HEK293 (cell line): ENCODE measurements at regions not wholly inside any gene's neighbourhood (a gene's known extent, or its start where the extent isn't known, plus 50 kb on each side); places are given as distances from the start of the nearest gene placed in this dataset.

ENCODE experiments used
- CTCF ChIA-PET: fragments of 350-600 bp; formaldehyde crosslinking; extraction: SDS; loops from one replicate; lab custom pipeline; 2021; ENCODE audit warnings: antibody characterized with exemption; lab: Yijun Ruan, JAX
- POLR2A ChIA-PET: fragments of 300-600 bp; formaldehyde crosslinking; extraction: SDS; loops from one replicate; lab custom pipeline; 2020; ENCODE audit warnings: antibody characterized with exemption, inconsistent platforms; lab: Yijun Ruan, JAX
- H3K27ac ChIP-seq: fragments of 200-500 bp; sonication (Bioruptor generic); 2 replicates; pipeline ENCODE4 v1.5.1; 2014; ENCODE audit warnings: low read depth, low read length, control low read depth, inconsistent platforms; ENCODE audit errors: extremely low read depth
- H3K36me3 ChIP-seq, 2 experiments: fragments of 200-500 bp in 1 of 2; sonication (Bioruptor generic) in 1 of 2; 1 replicate in 1 of 2; 2 replicates in 1 of 2; pipeline ENCODE4 v1.5.1; 2014 to 2017; ENCODE audit warnings: inconsistent platforms in 2 of 2, low read length in 2 of 2; ENCODE audit not compliant: control insufficient read depth in 2 of 2, insufficient read depth in 1 of 2
- H3K4me1 ChIP-seq: fragments of 200-500 bp; sonication (Bioruptor generic); 2 replicates; pipeline ENCODE4 v1.5.1; 2014; ENCODE audit warnings: mild to moderate bottlenecking, low read length, inconsistent platforms; ENCODE audit not compliant: control insufficient read depth, insufficient read depth
- H3K4me3 ChIP-seq: 2 replicates; pipeline ENCODE4 v1.5.1; 2011; ENCODE audit warnings: low read depth, mild to moderate bottlenecking, control low read depth, low read length, moderate library complexity
- H3K9me3 ChIP-seq: fragments of 200-500 bp; sonication (Bioruptor generic); 2 replicates; pipeline ENCODE4 v1.5.1; 2014; ENCODE audit warnings: low read depth, low read length, inconsistent platforms; ENCODE audit not compliant: control insufficient read depth, insufficient read depth
- GFI1B ChIP-seq: fragments of 450-650 bp; formaldehyde crosslinking; IDR thresholded peaks from 2 replicates; pipeline ENCODE4 v1.5.1; 2016; ENCODE audit warnings: missing biosample characterization, missing genetic modification characterization
- GLI2 ChIP-seq: fragments of 450-650 bp; formaldehyde crosslinking; IDR thresholded peaks from 2 replicates; pipeline ENCODE4; 2017; ENCODE audit warnings: missing biosample characterization, missing genetic modification characterization, low read depth, borderline replicate concordance
- KLF9 ChIP-seq: fragments of 450-650 bp; formaldehyde crosslinking; IDR thresholded peaks from 2 replicates; pipeline ENCODE4 v1.5.1; 2016; ENCODE audit warnings: missing biosample characterization, missing genetic modification characterization, low read depth
- SP3 ChIP-seq: fragments of 450-650 bp; formaldehyde crosslinking; IDR thresholded peaks from 2 replicates; pipeline ENCODE4 v1.5.1; 2016; ENCODE audit warnings: missing biosample characterization, missing genetic modification characterization
- TCF7L2 ChIP-seq: IDR thresholded peaks from 2 replicates; pipeline ENCODE4 v1.6.1; 2011; ENCODE audit warnings: low read depth, mild to moderate bottlenecking, inconsistent platforms, low read length, moderate library complexity, borderline replicate concordance
- YY1 ChIP-seq: fragments of 450-650 bp; formaldehyde crosslinking; IDR thresholded peaks from 2 replicates; pipeline ENCODE4 v1.5.1; 2018; ENCODE audit warnings: missing biosample characterization, missing genetic modification characterization
- ZBTB8A ChIP-seq: fragments of 450-650 bp; formaldehyde crosslinking; IDR thresholded peaks from 2 replicates; pipeline ENCODE4 v1.5.1; 2016; ENCODE audit warnings: missing biosample characterization, missing genetic modification characterization
- ZNF169 ChIP-seq: fragments of 450-650 bp; formaldehyde crosslinking; IDR thresholded peaks from 2 replicates; pipeline ENCODE4 v1.5.1; 2016; ENCODE audit warnings: missing biosample characterization, missing genetic modification characterization
- ZNF175 ChIP-seq: fragments of 450-650 bp; formaldehyde crosslinking; IDR thresholded peaks from 2 replicates; pipeline ENCODE4 v1.5.1; 2016; ENCODE audit warnings: missing biosample characterization, missing genetic modification characterization
- ZNF221 ChIP-seq: fragments of 450-650 bp; formaldehyde crosslinking; IDR thresholded peaks from 2 replicates; pipeline ENCODE4 v1.5.1; 2017; ENCODE audit warnings: missing biosample characterization, missing genetic modification characterization, borderline replicate concordance
- ZNF302 ChIP-seq: fragments of 450-650 bp; formaldehyde crosslinking; IDR thresholded peaks from 2 replicates; pipeline ENCODE4 v1.5.1; 2016; ENCODE audit warnings: missing biosample characterization, missing genetic modification characterization, low read depth
- ZNF324 ChIP-seq: fragments of 450-650 bp; formaldehyde crosslinking; IDR thresholded peaks from 2 replicates; pipeline ENCODE4 v1.5.1; 2016; ENCODE audit warnings: missing biosample characterization, missing genetic modification characterization
- ZNF350 ChIP-seq: fragments of 450-650 bp; formaldehyde crosslinking; IDR thresholded peaks from 2 replicates; pipeline ENCODE4 v1.5.0; 2017; ENCODE audit warnings: missing biosample characterization, mild to moderate bottlenecking, missing genetic modification characterization
- ZNF48 ChIP-seq: fragments of 450-650 bp; formaldehyde crosslinking; IDR thresholded peaks from 2 replicates; pipeline ENCODE4 v1.5.1; 2016; ENCODE audit warnings: missing biosample characterization, missing genetic modification characterization
- ZNF514 ChIP-seq: fragments of 450-650 bp; formaldehyde crosslinking; IDR thresholded peaks from 2 replicates; pipeline ENCODE4 v1.5.1; 2016; ENCODE audit warnings: missing biosample characterization, missing genetic modification characterization
- ZNF529 ChIP-seq: fragments of 450-650 bp; formaldehyde crosslinking; IDR thresholded peaks from 2 replicates; pipeline ENCODE4 v1.5.1; 2017; ENCODE audit warnings: missing genetic modification characterization, missing biosample characterization; ENCODE audit not compliant: insufficient replicate concordance
- ZNF544 ChIP-seq: fragments of 450-650 bp; formaldehyde crosslinking; IDR thresholded peaks from 2 replicates; pipeline ENCODE4 v1.5.0; 2017; ENCODE audit warnings: missing biosample characterization, missing genetic modification characterization
- ZNF549 ChIP-seq: fragments of 450-650 bp; IDR thresholded peaks from 2 replicates; pipeline ENCODE4 v1.5.1; 2018; ENCODE audit warnings: missing biosample characterization, missing genetic modification characterization, mild to moderate bottlenecking, inconsistent platforms, moderate library complexity
- ZNF664 ChIP-seq: fragments of 450-650 bp; formaldehyde crosslinking; IDR thresholded peaks from 2 replicates; pipeline ENCODE4 v1.5.1; 2016; ENCODE audit warnings: missing biosample characterization, missing genetic modification characterization
- ZNF747 ChIP-seq: fragments of 450-650 bp; formaldehyde crosslinking; IDR thresholded peaks from 2 replicates; pipeline ENCODE4 v1.5.1; 2016; ENCODE audit warnings: missing biosample characterization, missing genetic modification characterization
- ZSCAN30 ChIP-seq: fragments of 450-650 bp; IDR thresholded peaks from 2 replicates; pipeline ENCODE4 v1.5.1; 2018; ENCODE audit warnings: missing biosample characterization, mild to moderate bottlenecking, missing genetic modification characterization, moderate library complexity
- TF ChIP-seq, protein P1 (sequence below): fragments of 450-650 bp; formaldehyde crosslinking; IDR thresholded peaks from 2 replicates; pipeline ENCODE4 v1.5.1; 2016; ENCODE audit warnings: missing biosample characterization, missing genetic modification characterization
- TF ChIP-seq, protein P2 (sequence below): fragments of 450-650 bp; formaldehyde crosslinking; IDR thresholded peaks from 2 replicates; pipeline ENCODE4 v1.5.1; 2016; ENCODE audit warnings: missing biosample characterization, missing genetic modification characterization
- TF ChIP-seq, protein P3 (sequence below): fragments of 450-650 bp; formaldehyde crosslinking; IDR thresholded peaks from 2 replicates; pipeline ENCODE4 v1.5.1; 2016; ENCODE audit warnings: missing biosample characterization, missing genetic modification characterization, borderline replicate concordance

DNA sequence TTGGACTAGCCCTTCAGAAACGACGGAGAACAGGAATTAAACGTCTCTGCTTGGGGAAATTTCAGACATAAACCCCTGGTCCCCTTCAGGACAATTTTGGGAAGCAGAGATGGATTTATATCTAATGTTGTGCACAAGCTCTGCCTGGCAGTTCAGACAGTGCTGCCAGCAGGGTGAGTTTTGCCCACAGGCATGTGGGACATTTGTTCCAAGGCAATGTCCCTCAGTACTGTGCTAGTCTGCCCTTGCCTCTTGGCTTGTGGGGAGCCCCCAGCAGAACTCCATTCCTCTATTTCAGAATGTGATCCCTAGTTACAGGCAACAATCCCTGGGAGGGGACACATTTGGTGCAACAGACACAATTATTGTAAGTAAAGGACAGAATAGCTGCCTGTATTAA is 76.5 kb upstream of the GPR12 start:
- H3K4me1 ChIP-seq, result no peaks in the 10 kb centered on the region
- CTCF ChIA-PET, result no interaction called here

DNA sequence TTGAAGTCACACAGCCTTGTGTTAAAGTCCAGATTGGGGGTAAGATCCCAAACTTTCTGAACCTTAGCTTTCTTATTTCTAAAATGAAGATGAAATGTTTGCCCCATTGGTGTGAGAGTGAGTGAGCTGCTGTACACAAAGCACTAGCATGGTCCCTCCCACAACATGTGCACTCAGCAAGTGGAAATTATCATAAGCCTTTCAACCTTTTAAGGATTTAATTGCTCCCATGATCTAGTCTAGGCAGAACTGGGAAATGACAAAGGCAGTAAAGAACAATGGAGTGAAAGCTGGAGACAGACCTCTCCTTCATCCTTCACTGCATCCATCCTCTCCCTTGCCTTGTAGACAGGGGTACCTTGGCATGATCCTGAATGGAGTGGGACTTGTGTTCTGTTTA is 76.0 kb upstream of the GPR12 start:
- Histone ChIP-seq H3K9me3 (no peaks in the 10 kb centered on the region), H3K4me1 (no peaks in the 10 kb centered on the region), H3K27ac (no peak overlapping the region), H3K4me3 (no peak overlapping the region), H3K36me3 (no peaks in the 10 kb centered on the region)
- ChIA-PET CTCF (no interaction called here), POLR2A (no interaction called here)
- no peak for TF ChIP-seq ZNF221
- TF ChIP-seq ZSCAN30 (tag by site-specific recombination), result no peak
- TF ChIP-seq ZNF529, result no peak
- TF ChIP-seq SP3 (tag by site-specific recombination), result no peak
- no peak for TF ChIP-seq ZNF48
- no peak for TF ChIP-seq ZNF175
- TF ChIP-seq, protein P1, sequence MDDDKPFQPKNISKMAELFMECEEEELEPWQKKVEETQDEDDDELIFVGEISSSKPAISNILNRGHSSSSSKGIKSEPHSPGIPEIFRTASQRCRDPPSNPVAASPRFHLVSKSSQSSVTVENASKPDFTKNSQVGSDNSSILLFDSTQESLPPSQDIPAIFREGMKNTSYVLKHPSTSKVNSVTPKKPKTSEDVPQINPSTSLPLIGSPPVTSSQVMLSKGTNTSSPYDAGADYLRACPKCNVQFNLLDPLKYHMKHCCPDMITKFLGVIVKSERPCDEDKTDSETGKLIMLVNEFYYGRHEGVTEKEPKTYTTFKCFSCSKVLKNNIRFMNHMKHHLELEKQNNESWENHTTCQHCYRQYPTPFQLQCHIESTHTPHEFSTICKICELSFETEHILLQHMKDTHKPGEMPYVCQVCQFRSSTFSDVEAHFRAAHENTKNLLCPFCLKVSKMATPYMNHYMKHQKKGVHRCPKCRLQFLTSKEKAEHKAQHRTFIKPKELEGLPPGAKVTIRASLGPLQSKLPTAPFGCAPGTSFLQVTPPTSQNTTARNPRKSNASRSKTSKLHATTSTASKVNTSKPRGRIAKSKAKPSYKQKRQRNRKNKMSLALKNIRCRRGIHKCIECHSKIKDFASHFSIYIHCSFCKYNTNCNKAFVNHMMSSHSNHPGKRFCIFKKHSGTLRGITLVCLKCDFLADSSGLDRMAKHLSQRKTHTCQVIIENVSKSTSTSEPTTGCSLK (tag by site-specific recombination), result no peak
- TF ChIP-seq ZNF324, result no peak
- no peak for TF ChIP-seq KLF9 (tag by site-specific recombination)
- TF ChIP-seq ZNF350 (tag by site-specific recombination), result no peak
- no peak for TF ChIP-seq ZNF302 (tag by site-specific recombination)
- TF ChIP-seq ZNF747 (tag by site-specific recombination), result no peak
- TF ChIP-seq, protein P2, sequence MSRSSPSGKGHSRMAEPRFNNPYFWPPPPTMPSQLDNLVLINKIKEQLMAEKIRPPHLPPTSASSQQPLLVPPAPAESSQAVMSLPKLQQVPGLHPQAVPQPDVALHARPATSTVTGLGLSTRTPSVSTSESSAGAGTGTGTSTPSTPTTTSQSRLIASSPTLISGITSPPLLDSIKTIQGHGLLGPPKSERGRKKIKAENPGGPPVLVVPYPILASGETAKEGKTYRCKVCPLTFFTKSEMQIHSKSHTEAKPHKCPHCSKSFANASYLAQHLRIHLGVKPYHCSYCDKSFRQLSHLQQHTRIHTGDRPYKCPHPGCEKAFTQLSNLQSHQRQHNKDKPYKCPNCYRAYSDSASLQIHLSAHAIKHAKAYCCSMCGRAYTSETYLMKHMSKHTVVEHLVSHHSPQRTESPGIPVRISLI (tag by site-specific recombination), result no peak
- TF ChIP-seq TCF7L2, result no peak
- TF ChIP-seq ZNF514 (tag by site-specific recombination), result no peak
- no peak for TF ChIP-seq GFI1B (tag by site-specific recombination)
- TF ChIP-seq, protein P3, sequence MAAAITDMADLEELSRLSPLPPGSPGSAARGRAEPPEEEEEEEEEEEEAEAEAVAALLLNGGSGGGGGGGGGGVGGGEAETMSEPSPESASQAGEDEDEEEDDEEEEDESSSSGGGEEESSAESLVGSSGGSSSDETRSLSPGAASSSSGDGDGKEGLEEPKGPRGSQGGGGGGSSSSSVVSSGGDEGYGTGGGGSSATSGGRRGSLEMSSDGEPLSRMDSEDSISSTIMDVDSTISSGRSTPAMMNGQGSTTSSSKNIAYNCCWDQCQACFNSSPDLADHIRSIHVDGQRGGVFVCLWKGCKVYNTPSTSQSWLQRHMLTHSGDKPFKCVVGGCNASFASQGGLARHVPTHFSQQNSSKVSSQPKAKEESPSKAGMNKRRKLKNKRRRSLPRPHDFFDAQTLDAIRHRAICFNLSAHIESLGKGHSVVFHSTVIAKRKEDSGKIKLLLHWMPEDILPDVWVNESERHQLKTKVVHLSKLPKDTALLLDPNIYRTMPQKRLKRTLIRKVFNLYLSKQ (tag by site-specific recombination), result no peak
- no peak for TF ChIP-seq ZBTB8A

More for the DNA sequence above, 76.5 kb upstream of the GPR12 start:
- Histone ChIP-seq H3K9me3 (no peaks in the 10 kb centered on the region), H3K27ac (no peak overlapping the region), H3K4me3 (no peak overlapping the region), H3K36me3 (no peaks in the 10 kb centered on the region)
- POLR2A ChIA-PET, result no interaction called here
- TF ChIP-seq ZNF544 (tag by site-specific recombination) (no peak), GLI2 (no peak), ZNF549 (no peak), ZNF169 (tag by site-specific recombination) (no peak), ZNF664 (tag by site-specific recombination) (no peak), YY1 (tag by site-specific recombination) (no peak)
